ES-I3 (cell line): ENCODE measurements at regions not wholly inside any gene's neighbourhood (a gene's known extent, or its start where the extent isn't known, plus 50 kb on each side); places are given as distances from the start of the nearest gene placed in this dataset.

Source experiments
- H3K36me3 ChIP-seq: 2 replicates; pipeline ENCODE4 v1.6.1; 2013; ENCODE audit warnings: mild to moderate bottlenecking, low read length, control low read depth, moderate library complexity; ENCODE audit not compliant: insufficient read depth
- H3K4me1 ChIP-seq: 2 replicates; pipeline ENCODE4 v1.6.1; 2013; ENCODE audit warnings: mild to moderate bottlenecking, control low read depth, low read length; ENCODE audit not compliant: insufficient read depth
- H3K9ac ChIP-seq: 2 replicates; pipeline ENCODE4 v1.6.1; 2013; ENCODE audit warnings: low read depth, mild to moderate bottlenecking, low read length, moderate library complexity
- H3K9me3 ChIP-seq: 2 replicates; pipeline ENCODE4 v1.6.1; 2013; ENCODE audit warnings: mild to moderate bottlenecking, low read length, moderate library complexity; ENCODE audit not compliant: control insufficient read depth, insufficient read depth

DNA sequence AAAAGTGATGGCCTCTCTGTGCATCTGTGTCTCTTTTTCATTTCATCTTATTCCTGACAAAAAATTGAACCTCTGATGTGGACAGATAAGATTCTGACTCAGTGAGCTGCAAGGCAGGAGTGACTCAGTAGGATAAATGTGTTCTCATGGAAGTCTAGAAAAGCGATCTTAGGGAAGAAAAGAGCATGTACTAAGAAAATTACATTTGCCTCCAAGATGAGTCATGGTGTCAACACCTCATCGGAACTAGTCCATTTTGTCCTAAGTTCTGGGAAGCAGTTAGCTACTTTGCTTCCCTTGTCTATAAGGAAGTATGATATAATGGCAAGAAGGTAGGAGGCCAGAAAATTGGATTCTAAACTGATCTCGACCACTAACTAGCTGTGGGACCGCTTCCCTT lies 83.5 kb upstream of the AFF2 start:
- Histone ChIP-seq H3K9me3 (no peaks in the 10 kb centered on the region), H3K9ac (no peak overlapping the region)

DNA sequence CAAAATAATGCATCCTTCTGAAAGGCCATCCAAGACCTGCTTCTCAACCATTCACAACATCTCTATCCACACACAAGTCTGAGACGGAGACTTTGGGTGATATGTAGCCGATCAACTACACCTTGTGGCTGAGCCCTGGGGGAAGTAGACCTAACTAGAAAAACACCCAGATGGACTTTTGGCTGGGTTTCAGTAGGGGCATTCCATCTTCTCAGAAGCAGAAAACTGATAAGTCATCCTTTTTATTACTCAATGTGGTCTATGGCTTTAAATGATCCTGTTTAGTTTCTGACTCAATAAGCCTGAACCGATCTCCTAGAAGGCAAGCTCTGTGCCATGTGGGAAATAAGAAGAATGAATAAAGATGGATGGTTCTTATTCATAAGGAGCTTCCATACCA lies 82.5 kb upstream of the AFF2 start:
- 0 out of 2 replicates have a peak, but pooled peaks cover 4% of the 10 kb centered on the region for H3K4me1 ChIP-seq
- no peak overlapping the region for H3K9ac ChIP-seq
- no peaks in the 10 kb centered on the region for H3K9me3 ChIP-seq
- H3K36me3 ChIP-seq = no peaks in the 10 kb centered on the region; the same call in 1 of the 2 replicates

More for the DNA sequence above, 83.5 kb upstream of the AFF2 start:
- no peaks in the 10 kb centered on the region; the same call in 1 of the 2 replicates for H3K36me3 ChIP-seq
- H3K4me1 ChIP-seq = peaks cover 12% of the 10 kb centered on the region; the same call in 1 of the 2 replicates

DNA sequence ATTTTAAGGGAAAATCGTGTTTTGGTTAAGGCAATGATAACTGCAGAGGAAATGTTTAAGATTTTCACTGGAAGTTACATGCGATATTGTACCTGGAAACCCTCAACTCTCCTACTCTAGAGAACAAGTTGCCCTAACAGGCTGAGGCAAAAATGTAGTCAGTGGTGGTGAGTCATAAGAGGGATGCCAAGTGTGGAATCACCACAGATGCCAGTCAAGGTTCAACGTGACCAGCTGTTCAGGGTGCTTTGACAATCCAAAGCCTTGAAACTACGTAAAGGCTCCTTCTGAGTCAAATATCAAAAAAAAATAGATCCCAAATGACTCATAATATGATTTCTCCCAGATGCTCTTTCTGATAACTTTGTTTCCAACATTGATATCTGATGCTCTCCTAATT lies 77.9 kb upstream of the AFF2 start:
- no peaks in the 10 kb centered on the region for H3K36me3 ChIP-seq
- peaks cover 22% of the 10 kb centered on the region for H3K4me1 ChIP-seq
- no peak overlapping the region for H3K9ac ChIP-seq
- no peaks in the 10 kb centered on the region for H3K9me3 ChIP-seq

DNA sequence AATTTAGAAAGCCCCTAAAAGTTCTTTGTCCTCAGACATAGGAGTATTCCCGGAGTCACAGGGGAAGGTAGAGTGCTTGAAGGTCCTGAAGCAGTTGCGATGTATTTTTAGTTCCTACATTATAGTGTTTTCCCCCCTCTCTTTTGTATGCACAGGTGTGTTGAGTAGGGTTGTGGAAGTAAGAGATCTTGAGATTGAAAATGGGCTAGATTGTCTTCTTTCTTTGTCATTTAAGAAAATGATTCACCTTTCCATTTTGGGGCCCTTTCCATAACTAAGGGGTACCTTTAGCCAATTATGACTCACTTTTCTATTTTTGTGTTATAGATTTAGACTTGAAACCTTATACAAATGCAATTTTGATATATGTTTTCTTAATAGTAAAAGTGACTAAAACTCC lies 75.8 kb upstream of the AFF2 start:
- peaks cover 27% of the 10 kb centered on the region for H3K4me1 ChIP-seq
- H3K9ac ChIP-seq = no peak overlapping the region
- no peaks in the 10 kb centered on the region for H3K9me3 ChIP-seq
- H3K36me3 ChIP-seq = no peaks in the 10 kb centered on the region

DNA sequence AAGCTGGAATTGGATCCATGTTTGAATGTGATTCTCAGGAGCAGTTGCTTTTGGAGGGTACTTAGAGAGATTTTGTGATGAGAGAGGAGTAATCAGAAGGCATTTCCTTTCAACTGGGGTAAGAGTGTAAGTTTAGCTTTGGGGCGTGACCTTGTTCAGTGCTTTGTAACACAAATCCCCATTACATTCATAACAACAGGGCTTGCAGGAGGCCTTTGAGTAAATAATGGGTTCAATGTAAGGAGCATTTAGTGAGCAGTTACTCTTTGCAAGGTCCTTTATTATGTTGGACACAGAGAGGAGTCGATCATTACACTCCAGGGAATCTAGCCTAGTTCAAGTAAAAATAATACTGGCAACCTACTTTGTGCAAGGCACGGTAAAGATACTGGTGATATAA lies 74.0 kb upstream of the AFF2 start:
- Histone ChIP-seq H3K4me1 (peaks cover 27% of the 10 kb centered on the region), H3K36me3 (no peaks in the 10 kb centered on the region), H3K9me3 (no peaks in the 10 kb centered on the region), H3K9ac (no peak overlapping the region)

GRCh38 chrX:148441387-148441786 lies 59.0 kb upstream of the AFF2 start:
- Histone ChIP-seq H3K4me1 (peaks cover 33% of the 10 kb centered on the region), H3K36me3 (no peaks in the 10 kb centered on the region), H3K9me3 (no peaks in the 10 kb centered on the region; the same call in 1 of the 2 replicates), H3K9ac (peak overlapping the region; percentile 27; the same call in 1 of the 2 replicates)

- H3K9me3 ChIP-seq = no peaks in the 10 kb centered on the region; the same call in 1 of the 2 replicates
- H3K9ac ChIP-seq = no peak overlapping the region
- peaks cover 39% of the 10 kb centered on the region for H3K4me1 ChIP-seq
- H3K36me3 ChIP-seq = no peaks in the 10 kb centered on the region
Observed at GRCh38 chrX:148443216-148443615, 57.2 kb upstream of the AFF2 start.

DNA sequence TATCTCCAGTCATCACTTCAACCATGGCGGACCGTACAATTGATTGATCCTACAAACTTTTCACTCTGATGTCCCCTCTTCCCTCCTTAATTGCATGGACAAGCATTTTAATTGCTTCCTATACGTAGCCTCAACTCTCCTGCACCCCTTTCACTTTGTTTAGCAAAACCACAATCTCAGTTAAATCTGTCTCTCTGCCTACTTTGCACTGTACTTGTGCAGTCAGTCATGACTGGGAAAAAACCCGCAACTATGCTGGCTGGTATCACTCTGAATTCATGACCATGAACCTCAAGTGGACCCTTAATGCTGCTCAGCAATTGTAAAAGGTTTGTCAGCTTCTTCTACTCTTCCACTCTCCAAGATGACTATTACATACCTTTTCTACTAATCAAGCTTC lies 51.7 kb upstream of the AFF2 start:
- Histone ChIP-seq H3K9ac (no peak overlapping the region), H3K36me3 (no peaks in the 10 kb centered on the region), H3K9me3 (no peaks in the 10 kb centered on the region), H3K4me1 (peaks cover 10% of the 10 kb centered on the region; the same call in 1 of the 2 replicates)
